Neuronal stem cell (in vitro differentiated cells): ENCODE measurements at regions not wholly inside any gene's neighbourhood (a gene's known extent, or its start where the extent isn't known, plus 50 kb on each side); places are given as distances from the start of the nearest gene placed in this dataset.

Source experiments
- DNase-seq: peaks from one replicate; pipeline ENCODE4 v3.0.0-alpha.2; 2013; ENCODE audit warnings: low spot score
- H2AFZ ChIP-seq: one replicate; pipeline ENCODE4 v1.6.1; 2013; ENCODE audit warnings: mild to moderate bottlenecking, low read length, inconsistent platforms
- H2AK5ac ChIP-seq: 2 replicates; pipeline ENCODE4 v1.6.1; 2013; ENCODE audit warnings: low read depth, mild to moderate bottlenecking, inconsistent platforms, low read length, moderate library complexity, mixed read lengths
- H2BK120ac ChIP-seq: 2 replicates; pipeline ENCODE4 v1.6.1; 2013; ENCODE audit warnings: low read depth, mild to moderate bottlenecking, inconsistent platforms, low read length, moderate library complexity, mixed read lengths
- H2BK12ac ChIP-seq: one replicate; pipeline ENCODE4 v1.6.1; 2013; ENCODE audit warnings: low read length, inconsistent platforms
- H2BK15ac ChIP-seq: 2 replicates; pipeline ENCODE4 v1.6.1; 2013; ENCODE audit warnings: mild to moderate bottlenecking, low read length, inconsistent platforms, mixed read lengths
- H2BK5ac ChIP-seq: one replicate; pipeline ENCODE4 v1.6.1; 2013; ENCODE audit warnings: inconsistent platforms, mild to moderate bottlenecking, low read length, moderate library complexity
- H3K14ac ChIP-seq: one replicate; pipeline ENCODE4 v1.6.1; 2013; ENCODE audit warnings: low read length, inconsistent platforms
- H3K18ac ChIP-seq: 2 replicates; pipeline ENCODE4 v1.6.1; 2013; ENCODE audit warnings: low read length, inconsistent platforms
- H3K23ac ChIP-seq: 2 replicates; pipeline ENCODE4 v1.6.1; 2013; ENCODE audit warnings: low read depth, mild to moderate bottlenecking, mixed read lengths, low read length, inconsistent platforms; ENCODE audit not compliant: poor library complexity
- H3K27ac ChIP-seq: replicated peaks from 3 replicates; pipeline ENCODE4 v1.5.1; 2013; ENCODE audit warnings: low read length, inconsistent platforms
- H3K27me3 ChIP-seq, 3 experiments: 2 replicates each; pipeline ENCODE4 v1.6.1; 2013; ENCODE audit warnings: low read length in 3 of 3, mild to moderate bottlenecking in 2 of 3, inconsistent platforms in 1 of 3, low read depth in 1 of 3, mixed read lengths in 1 of 3, moderate library complexity in 1 of 3; ENCODE audit not compliant: control insufficient read depth in 3 of 3, insufficient read depth in 3 of 3
- H3K36me3 ChIP-seq, 2 donors: replicated peaks in 1 of 2; 2 replicates each; pipeline ENCODE4 v1.6.1; 2013; ENCODE audit warnings: low read length in 2 of 2; ENCODE audit not compliant: control insufficient read depth in 2 of 2, insufficient read depth in 2 of 2
- H3K4ac ChIP-seq: 2 replicates; pipeline ENCODE4 v1.6.1; 2013; ENCODE audit warnings: inconsistent platforms, mild to moderate bottlenecking, low read length, moderate library complexity
- H3K4me1 ChIP-seq, 2 donors: 1 replicate in 1 of 2; 2 replicates in 1 of 2; pipeline ENCODE4 v1.6.1; 2013; ENCODE audit warnings: low read length in 2 of 2, low read depth in 1 of 2; ENCODE audit not compliant: control insufficient read depth in 2 of 2, insufficient read depth in 1 of 2
- H3K4me2 ChIP-seq: one replicate; pipeline ENCODE4 v1.6.1; 2013; ENCODE audit warnings: mild to moderate bottlenecking, low read length, inconsistent platforms; ENCODE audit not compliant: insufficient read depth, poor library complexity, severe bottlenecking
- H3K4me3 ChIP-seq, 2 donors: 2 replicates each; pipeline ENCODE4 v1.5.1; 2013; ENCODE audit warnings: low read length in 2 of 2, mild to moderate bottlenecking in 2 of 2, inconsistent platforms in 1 of 2, moderate library complexity in 1 of 2
- H3K79me1 ChIP-seq: one replicate; pipeline ENCODE4 v1.6.1; 2013; ENCODE audit warnings: low read depth, mild to moderate bottlenecking, inconsistent platforms, low read length, moderate library complexity
- H3K9ac ChIP-seq: one replicate; pipeline ENCODE4 v1.6.1; 2013; ENCODE audit warnings: mild to moderate bottlenecking, low read depth, low read length, inconsistent platforms; ENCODE audit not compliant: poor library complexity
- H3K9me3 ChIP-seq, 2 donors: replicated peaks in 1 of 2; 2 replicates each; pipeline versions ENCODE3 to v1.6.1; 2013; ENCODE audit warnings: low read length in 2 of 2, mild to moderate bottlenecking in 2 of 2, inconsistent platforms in 1 of 2, low read depth in 1 of 2, mixed read lengths in 1 of 2, moderate library complexity in 1 of 2; ENCODE audit not compliant: control insufficient read depth in 2 of 2, insufficient read depth in 1 of 2
- H4K8ac ChIP-seq: one replicate; pipeline ENCODE4 v1.6.1; 2013; ENCODE audit warnings: low read depth, mild to moderate bottlenecking, inconsistent platforms, low read length, moderate library complexity
- H4K91ac ChIP-seq: one replicate; pipeline ENCODE4 v1.6.1; 2013; ENCODE audit warnings: low read length, low read depth, mild to moderate bottlenecking, inconsistent platforms; ENCODE audit not compliant: poor library complexity
- WGBS, 2 donors: extraction: QIAGEN DNeasy Blood & Tissue Kit; methylation state at CpG; one replicate each; pipeline ENCODE4 v1.1.7; 2013; ENCODE audit warnings: missing lambda C conversion rate in 2 of 2, mixed read lengths in 1 of 2; ENCODE audit not compliant: insufficient read length in 2 of 2, insufficient replicate concordance in 1 of 2; ENCODE audit errors: extremely low coverage in 2 of 2; 5-methylcytosine and 5-hydroxymethylcytosine counted together

DNA sequence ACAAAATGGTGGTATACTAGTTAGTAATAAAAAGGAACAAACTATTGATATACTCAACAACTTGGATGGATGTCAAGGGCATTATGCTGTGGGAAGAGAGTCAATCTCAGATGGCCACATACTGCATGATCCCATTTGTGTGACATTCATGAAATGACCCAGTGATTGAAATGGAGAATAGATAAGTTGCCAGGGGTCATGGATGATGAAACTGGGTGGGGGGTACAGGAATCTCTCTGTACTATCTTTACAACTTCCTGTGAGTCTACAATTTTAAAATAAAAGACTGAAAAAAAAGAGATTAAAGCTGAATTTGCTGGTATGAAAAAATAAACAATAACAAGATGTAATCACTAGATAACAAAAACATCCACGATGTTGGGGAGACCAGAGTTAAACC lies 70.5 kb upstream of the CDYL2 start:
- no peaks in the 10 kb centered on the region for H3K36me3 ChIP-seq
- H2BK120ac ChIP-seq = no peak overlapping the region
- no peak overlapping the region for H2BK5ac ChIP-seq
- H3K4ac ChIP-seq = no peak overlapping the region
- H3K23ac ChIP-seq = no peak overlapping the region
- H3K9me3 ChIP-seq = no peaks in the 10 kb centered on the region
- H3K27me3 ChIP-seq = no peaks in the 10 kb centered on the region
- H2AK5ac ChIP-seq = no peak overlapping the region
- no peak overlapping the region for H4K91ac ChIP-seq
- H2BK15ac ChIP-seq = no peak overlapping the region
- no peak overlapping the region for H2AFZ ChIP-seq
- no peak overlapping the region for H3K18ac ChIP-seq
- H3K14ac ChIP-seq = no peak overlapping the region
- WGBS, 2 donors = no CpG with 5 or more reads among the region's 1 CpG
- no peak overlapping the region for H3K4me3 ChIP-seq
- H4K8ac ChIP-seq = no peak overlapping the region
- H3K79me1 ChIP-seq = no peaks in the 10 kb centered on the region
- no peak overlapping the region for H3K9ac ChIP-seq
- H2BK12ac ChIP-seq = no peak overlapping the region
- DNase-seq = no peak
- no peak overlapping the region for H3K4me2 ChIP-seq
- H3K4me1 ChIP-seq = no peaks in the 10 kb centered on the region
- H3K27ac ChIP-seq = no peak overlapping the region

DNA sequence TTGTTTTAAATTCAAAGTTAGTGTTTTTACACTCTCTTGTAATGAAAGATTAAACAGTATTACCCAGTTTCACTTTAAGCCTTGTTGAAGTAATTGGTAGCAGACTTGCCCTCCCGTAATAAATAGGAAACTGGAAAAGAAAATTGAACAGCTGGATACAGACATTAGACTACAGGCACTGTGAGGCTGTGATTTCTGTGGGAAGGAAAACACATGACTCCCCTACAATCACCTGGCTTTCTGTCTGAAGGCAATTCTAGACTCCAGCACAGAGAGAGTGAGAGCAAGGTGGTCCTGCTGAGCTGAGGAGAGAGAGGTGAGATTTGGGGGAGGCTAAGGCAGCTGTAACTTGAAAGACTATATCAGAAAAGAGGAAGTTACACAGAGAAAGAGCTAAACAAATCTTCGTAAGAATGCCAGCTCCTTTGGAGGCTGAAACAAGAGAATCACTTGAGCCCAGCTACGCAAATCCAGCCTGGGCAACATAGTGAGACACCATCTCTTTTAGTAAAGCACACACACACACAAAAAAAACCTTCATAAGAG lies 57.8 kb upstream of the CDYL2 start:
- H2AFZ ChIP-seq = no peak overlapping the region
- no peak for DNase-seq
- H3K9ac ChIP-seq = no peak overlapping the region
- H3K4me1 ChIP-seq = no peaks in the 10 kb centered on the region
- no peak overlapping the region for H3K4me2 ChIP-seq
- WGBS, 2 donors = no CpG with 5 or more reads among the region's 3 CpGs
- no peak overlapping the region for H3K4ac ChIP-seq
- no peak overlapping the region for H3K23ac ChIP-seq
- no peak overlapping the region for H4K8ac ChIP-seq
- no peaks in the 10 kb centered on the region for H3K79me1 ChIP-seq
- no peaks in the 10 kb centered on the region for H3K9me3 ChIP-seq
- H2AK5ac ChIP-seq = no peak overlapping the region
- H3K4me3 ChIP-seq = no peak overlapping the region
- no peak overlapping the region for H3K18ac ChIP-seq
- no peak overlapping the region for H2BK12ac ChIP-seq
- no peak overlapping the region for H3K14ac ChIP-seq
- H3K36me3 ChIP-seq = no peaks in the 10 kb centered on the region
- no peaks in the 10 kb centered on the region for H3K27me3 ChIP-seq
- no peak overlapping the region for H2BK120ac ChIP-seq
- no peak overlapping the region for H4K91ac ChIP-seq
- no peak overlapping the region for H2BK15ac ChIP-seq
- H2BK5ac ChIP-seq = no peak overlapping the region
- H3K27ac ChIP-seq = no peak overlapping the region
